GM12801 (cell line): ENCODE measurements at regions not wholly inside any gene's neighbourhood (a gene's known extent, or its start where the extent isn't known, plus 50 kb on each side); places are given as distances from the start of the nearest gene placed in this dataset.

ENCODE experiments used
- TF ChIP-seq, protein P1 (sequence below): IDR thresholded peaks from one replicate; pipeline ENCODE4 v1.5.1; 2011; ENCODE audit warnings: control low read depth; ENCODE audit not compliant: insufficient read length; ENCODE audit errors: extremely low read depth

DNA sequence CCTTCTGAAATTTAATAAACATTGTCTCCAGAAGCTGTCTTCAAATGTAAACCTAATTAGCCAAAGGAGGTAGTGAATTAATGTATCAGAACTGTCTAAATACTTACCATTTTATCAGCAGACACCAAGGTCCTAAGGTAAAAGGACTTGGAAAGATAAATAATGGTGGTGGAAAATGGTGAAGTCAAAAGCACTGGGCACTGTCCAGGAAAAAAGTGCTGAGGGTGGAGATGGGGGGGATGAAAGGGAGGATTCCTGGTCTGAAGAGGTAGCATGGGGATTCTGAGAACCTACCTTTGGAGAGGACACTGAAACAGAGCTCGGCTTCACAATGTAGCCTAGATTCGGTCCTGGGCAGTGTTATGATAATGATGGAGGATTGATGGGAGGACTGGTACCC, 149.0 kb upstream of the DPH6 start:
- TF ChIP-seq, protein P1, sequence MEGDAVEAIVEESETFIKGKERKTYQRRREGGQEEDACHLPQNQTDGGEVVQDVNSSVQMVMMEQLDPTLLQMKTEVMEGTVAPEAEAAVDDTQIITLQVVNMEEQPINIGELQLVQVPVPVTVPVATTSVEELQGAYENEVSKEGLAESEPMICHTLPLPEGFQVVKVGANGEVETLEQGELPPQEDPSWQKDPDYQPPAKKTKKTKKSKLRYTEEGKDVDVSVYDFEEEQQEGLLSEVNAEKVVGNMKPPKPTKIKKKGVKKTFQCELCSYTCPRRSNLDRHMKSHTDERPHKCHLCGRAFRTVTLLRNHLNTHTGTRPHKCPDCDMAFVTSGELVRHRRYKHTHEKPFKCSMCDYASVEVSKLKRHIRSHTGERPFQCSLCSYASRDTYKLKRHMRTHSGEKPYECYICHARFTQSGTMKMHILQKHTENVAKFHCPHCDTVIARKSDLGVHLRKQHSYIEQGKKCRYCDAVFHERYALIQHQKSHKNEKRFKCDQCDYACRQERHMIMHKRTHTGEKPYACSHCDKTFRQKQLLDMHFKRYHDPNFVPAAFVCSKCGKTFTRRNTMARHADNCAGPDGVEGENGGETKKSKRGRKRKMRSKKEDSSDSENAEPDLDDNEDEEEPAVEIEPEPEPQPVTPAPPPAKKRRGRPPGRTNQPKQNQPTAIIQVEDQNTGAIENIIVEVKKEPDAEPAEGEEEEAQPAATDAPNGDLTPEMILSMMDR, result no peak

DNA sequence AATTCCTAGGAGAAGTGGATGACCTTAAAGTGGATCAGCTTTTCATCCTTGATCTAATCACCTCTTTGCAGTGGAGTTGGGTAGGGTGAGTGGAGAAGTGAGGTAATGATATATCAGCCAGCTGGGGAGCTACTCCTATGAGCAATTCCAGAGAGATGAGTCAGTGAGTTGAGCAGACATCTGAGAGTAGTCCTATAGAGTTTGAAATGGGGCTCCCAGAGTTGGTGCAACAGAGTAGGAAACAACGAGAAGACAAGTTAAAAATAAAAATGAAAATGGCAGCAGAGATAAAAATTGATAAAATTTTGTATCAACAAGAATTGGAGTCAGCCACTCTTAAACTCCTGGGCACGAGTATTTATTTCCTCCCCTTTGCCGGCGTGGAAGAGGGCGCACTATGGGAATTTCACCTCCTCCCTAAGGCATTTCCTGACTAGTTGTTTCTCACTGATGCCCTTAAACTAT, 150.8 kb upstream of the DPH6 start:
- TF ChIP-seq, protein P1, result no peak

DNA sequence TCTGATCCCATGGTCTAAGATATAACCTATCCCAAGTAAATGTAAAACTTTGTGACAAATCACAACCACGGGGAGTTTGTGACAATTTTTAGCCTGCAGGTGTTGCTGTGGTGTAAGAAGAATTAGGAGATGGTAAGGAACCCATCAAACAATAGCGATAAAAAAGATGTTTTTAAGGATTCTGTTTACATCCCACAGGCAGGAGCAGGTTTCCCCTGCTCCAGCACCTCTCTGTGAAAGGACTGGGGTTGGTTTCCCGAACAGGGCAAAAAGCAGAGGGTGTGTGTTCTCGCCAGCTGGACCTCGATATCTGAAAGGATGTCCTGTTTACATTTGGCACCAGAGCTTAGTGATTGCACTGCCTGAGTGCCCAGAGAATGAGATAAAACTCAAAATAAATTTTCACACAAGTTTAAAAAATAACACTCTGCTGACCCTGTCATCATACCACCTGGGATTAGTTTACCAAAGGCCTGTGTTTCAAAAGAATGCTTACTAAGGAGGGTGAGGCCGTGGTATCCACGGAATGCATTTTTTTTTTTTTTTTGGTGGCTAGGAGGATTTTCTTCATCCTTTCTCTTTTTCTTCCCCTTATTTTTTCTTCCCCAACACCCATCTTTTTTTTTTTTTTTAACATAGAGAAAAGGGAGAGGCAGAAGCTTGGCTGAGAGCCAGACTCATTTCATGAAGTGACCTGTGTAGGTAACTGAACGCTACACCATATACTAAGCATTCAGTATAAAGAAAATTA, 151.8 kb upstream of the DPH6 start:
- TF ChIP-seq, protein P1, result no peak

DNA sequence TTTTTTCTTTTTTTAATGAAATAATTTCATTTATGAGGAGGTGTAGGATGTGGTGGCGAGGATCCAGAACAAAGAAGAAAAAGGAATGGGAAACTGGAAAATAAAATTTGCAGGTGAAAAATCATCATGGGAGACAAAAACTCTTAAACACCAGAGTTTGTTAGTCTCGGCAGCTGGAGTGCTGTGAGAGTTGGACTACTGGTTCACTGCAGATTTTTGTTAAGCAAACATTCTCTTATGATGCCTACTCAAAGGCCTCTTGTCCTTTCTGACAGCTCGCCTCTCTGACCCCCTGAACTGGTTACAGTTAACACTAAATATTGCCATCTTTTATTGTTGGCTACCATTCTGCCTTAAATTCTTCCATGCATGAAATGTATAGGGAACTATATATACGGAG, 152.4 kb upstream of the DPH6 start:
- TF ChIP-seq, protein P1, result no peak

DNA sequence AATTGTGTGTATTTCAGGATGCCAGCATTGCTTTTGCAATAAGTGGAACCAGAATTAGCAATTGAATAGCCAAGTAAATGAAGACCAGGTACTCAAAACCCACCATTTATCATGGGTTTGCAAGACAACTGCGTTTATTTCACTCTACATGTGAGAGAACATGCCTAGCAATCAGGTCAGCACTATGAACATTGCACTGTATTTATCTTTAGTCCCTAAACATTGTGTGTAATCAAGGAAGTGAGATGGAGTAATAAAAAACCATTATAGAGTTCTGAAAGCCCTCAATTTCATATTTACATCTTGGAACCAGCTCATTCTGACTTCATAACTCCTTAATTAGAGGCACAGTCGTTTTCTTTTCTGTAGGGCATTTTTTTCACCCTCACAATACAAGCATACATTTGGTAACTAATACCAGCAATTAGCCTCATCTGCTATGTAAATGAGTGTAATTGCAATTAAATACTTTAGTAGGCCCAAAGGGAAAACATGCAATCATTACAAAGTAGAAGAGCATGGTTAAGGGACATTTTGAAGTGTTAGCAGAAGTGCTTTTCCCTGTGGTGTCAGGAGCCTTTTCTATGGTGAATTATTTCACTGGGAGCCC, 153.1 kb upstream of the DPH6 start:
- TF ChIP-seq, protein P1, result no peak

DNA sequence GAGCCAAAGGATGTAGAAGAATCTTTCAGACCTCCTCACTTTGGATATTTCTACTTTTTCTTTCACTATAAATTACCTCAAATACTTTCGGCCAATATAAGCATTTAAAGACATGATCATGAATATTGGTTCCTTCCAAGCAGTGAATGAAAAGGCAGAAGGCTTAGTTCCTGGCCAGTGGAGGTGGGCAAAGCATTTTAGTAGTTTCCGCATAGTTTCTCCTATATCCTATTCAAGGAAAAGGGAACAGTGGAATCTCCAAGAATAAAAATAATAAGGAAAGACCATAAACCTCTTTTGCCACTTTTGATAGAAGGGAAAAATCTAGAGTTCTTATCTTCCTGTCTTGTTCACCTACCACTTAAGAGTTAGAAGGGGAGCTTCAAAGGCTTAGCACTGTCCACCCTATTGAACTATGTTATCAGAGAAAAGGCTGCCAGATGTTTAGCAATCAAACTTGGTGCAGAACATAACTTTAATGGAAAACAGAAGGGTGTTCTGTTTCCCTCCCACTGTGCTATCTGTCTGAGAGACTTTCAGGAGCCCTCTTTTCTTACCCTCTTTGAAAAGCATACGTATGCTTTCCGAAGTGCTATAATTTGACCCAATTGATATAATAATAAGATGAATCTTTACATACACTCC, 155.6 kb upstream of the DPH6 start:
- TF ChIP-seq, protein P1, result no peak

DNA sequence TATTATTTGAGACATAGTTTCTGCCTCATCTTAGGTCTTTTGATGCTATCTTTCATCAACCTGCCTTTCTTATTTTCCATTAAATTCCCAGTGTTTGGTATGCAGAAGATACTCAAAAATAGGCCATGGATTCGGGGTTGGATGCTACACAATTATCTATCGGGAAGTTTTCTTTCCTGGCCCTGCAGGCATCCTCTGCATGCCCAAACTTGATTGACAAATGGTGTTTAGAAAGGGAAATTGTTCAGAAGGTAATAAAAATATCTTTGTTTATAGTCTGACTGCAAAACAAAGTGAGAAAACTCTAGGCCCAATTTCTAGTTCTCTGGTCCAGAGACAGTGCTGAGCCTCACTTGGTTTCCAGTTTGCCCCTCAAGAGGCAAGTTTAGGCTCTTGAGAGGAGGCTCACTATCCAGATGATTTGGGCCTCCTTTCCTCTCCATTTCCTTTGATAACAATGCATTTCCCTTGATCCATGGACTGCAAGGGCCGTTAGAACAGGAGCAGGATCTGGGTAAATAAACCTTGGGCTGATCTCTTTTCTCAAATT, 157.1 kb upstream of the DPH6 start:
- TF ChIP-seq, protein P1, result no peak
